ENCODE measurements at regions not wholly inside any gene's neighbourhood (a gene's known extent, or its start where the extent isn't known, plus 50 kb on each side); places are given as distances from the start of the nearest gene placed in this dataset.

GRCh38 chr16:51544851-51545467, 393.9 kb upstream of the SALL1 start:
- no peak for DNase-seq
- Mint-ChIP-seq H3K27ac (no peak overlapping the region), H3K27me3 (ENCODE audit: low read depth in 3 of 3) (peaks cover 0 to 3% (median 0%) of the 10 kb centered on the region in 3 donors), H3K4me3 (no peak overlapping the region), H3K36me3 (no peaks in the 10 kb centered on the region), H3K4me1 (no peaks in the 10 kb centered on the region), H3K9me3 (peaks cover 0 to 26% (median 6%) of the 10 kb centered on the region in 6 donors)

- Mint-ChIP-seq H3K27ac (no peak overlapping the region), H3K27me3 (ENCODE audit: low read depth in 3 of 3) (peaks cover 0 to 3% (median 0%) of the 10 kb centered on the region in 3 donors), H3K4me3 (no peak overlapping the region), H3K36me3 (no peaks in the 10 kb centered on the region), H3K9me3 (peaks cover 0 to 23% (median 4%) of the 10 kb centered on the region in 6 donors), H3K4me1 (no peaks in the 10 kb centered on the region)
- DNase-seq, result no peak
Observed at GRCh38 chr16:51543971-51544370, 392.9 kb upstream of the SALL1 start.

GRCh38 chr16:51542981-51543815, 392.1 kb upstream of the SALL1 start:
- H3K4me3 Mint-ChIP-seq, result no peak overlapping the region
- peaks cover 0 to 4% (median 0%) of the 10 kb centered on the region in 3 donors for H3K27me3 Mint-ChIP-seq (ENCODE audit: low read depth in 3 of 3)
- H3K27ac Mint-ChIP-seq, result no peak overlapping the region
- H3K36me3 Mint-ChIP-seq, result no peaks in the 10 kb centered on the region
- H3K4me1 Mint-ChIP-seq, result no peaks in the 10 kb centered on the region
- H3K9me3 Mint-ChIP-seq, result peaks cover 0 to 24% (median 0%) of the 10 kb centered on the region in 6 donors
- no peak for DNase-seq

GRCh38 chr16:51540259-51540658, 389.2 kb upstream of the SALL1 start:
- H3K36me3 Mint-ChIP-seq, result no peaks in the 10 kb centered on the region
- DNase-seq, result no peak
- no peak overlapping the region for H3K4me3 Mint-ChIP-seq
- peaks cover 0 to 18% (median 3%) of the 10 kb centered on the region in 6 donors for H3K9me3 Mint-ChIP-seq
- no peak overlapping the region for H3K27ac Mint-ChIP-seq
- H3K27me3 Mint-ChIP-seq (ENCODE audit: low read depth in 3 of 3), result peaks cover 0 to 1% (median 0%) of the 10 kb centered on the region in 3 donors
- H3K4me1 Mint-ChIP-seq, result no peaks in the 10 kb centered on the region

GRCh38 chr16:51538707-51539498, 387.8 kb upstream of the SALL1 start:
- no peak overlapping the region for H3K4me3 Mint-ChIP-seq

GRCh38 chr16:51535591-51535990, 384.5 kb upstream of the SALL1 start:
- Mint-ChIP-seq H3K27ac (no peak overlapping the region), H3K9me3 (peaks cover 0 to 32% (median 4%) of the 10 kb centered on the region in 6 donors), H3K27me3 (ENCODE audit: low read depth in 3 of 3) (peaks cover 0 to 1% (median 0%) of the 10 kb centered on the region in 3 donors), H3K36me3 (no peaks in the 10 kb centered on the region), H3K4me3 (no peak overlapping the region), H3K4me1 (no peaks in the 10 kb centered on the region)
- no peak for DNase-seq

More at GRCh38 chr16:51538707-51539498, 387.8 kb upstream of the SALL1 start:
- H3K27me3 Mint-ChIP-seq (ENCODE audit: low read depth in 3 of 3), result peaks cover 0 to 1% (median 0%) of the 10 kb centered on the region in 3 donors
- no peaks in the 10 kb centered on the region for H3K36me3 Mint-ChIP-seq
- peaks cover 0 to 30% (median 3%) of the 10 kb centered on the region in 6 donors for H3K9me3 Mint-ChIP-seq
- H3K27ac Mint-ChIP-seq, result no peak overlapping the region
- no peak for DNase-seq
- H3K4me1 Mint-ChIP-seq, result no peaks in the 10 kb centered on the region

DNA sequence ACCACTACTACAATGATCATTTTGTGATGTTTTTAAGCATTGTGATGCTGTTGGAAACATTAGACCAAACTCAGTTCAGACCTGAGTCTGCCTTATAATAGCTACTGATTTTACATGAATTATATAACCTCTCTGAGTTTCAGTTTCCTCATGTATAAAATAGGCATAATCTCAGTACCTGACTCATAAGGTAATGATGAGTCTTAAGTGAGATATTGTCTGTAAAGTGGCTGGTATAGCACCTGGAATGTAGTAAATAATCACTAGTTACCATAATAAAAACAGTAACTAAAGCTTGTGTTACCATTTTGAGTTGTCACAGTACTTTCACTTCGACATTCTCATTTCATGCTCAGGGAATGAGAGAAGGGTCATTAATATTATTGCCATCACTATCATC, 381.5 kb upstream of the SALL1 start:
- Mint-ChIP-seq H3K27me3 (ENCODE audit: low read depth in 3 of 3) (peaks cover 0 to 2% (median 0%) of the 10 kb centered on the region in 3 donors), H3K4me3 (no peak overlapping the region), H3K36me3 (no peaks in the 10 kb centered on the region), H3K4me1 (no peaks in the 10 kb centered on the region), H3K9me3 (peaks cover 2 to 26% (median 3%) of the 10 kb centered on the region in 6 donors), H3K27ac (no peak overlapping the region)
- DNase-seq, result no peak

DNA sequence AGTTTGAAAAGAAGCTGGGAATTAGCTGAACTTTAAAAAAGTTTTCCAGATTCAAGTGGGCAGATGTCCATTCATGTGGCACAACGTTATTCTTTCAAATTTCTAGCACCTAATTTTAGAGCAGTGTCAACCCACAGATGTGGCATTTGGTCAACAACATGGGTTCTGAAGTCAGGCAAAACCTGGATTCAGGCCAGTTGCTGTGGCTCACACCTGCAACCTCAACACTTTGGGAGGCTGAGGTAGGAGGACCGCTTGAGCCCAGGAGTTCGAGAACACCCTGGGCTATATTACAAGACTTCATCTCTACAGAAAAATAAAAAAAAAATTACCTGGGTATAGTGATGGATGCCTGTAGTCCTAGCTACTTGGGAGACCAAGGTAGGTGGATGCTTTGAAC, 380.2 kb upstream of the SALL1 start:
- Mint-ChIP-seq H3K36me3 (no peaks in the 10 kb centered on the region), H3K4me1 (no peaks in the 10 kb centered on the region), H3K27ac (no peak overlapping the region), H3K4me3 (no peak overlapping the region), H3K9me3 (peaks cover 1 to 35% (median 4%) of the 10 kb centered on the region in 6 donors), H3K27me3 (ENCODE audit: low read depth in 3 of 3) (peaks cover 0 to 2% (median 0%) of the 10 kb centered on the region in 3 donors)
- no peak for DNase-seq

- H3K27me3 Mint-ChIP-seq (ENCODE audit: low read depth in 3 of 3), result peaks cover 0 to 2% (median 2%) of the 10 kb centered on the region in 3 donors
- H3K4me3 Mint-ChIP-seq, result no peak overlapping the region
- no peaks in the 10 kb centered on the region for H3K36me3 Mint-ChIP-seq
- peaks cover 0 to 37% (median 7%) of the 10 kb centered on the region in 6 donors for H3K9me3 Mint-ChIP-seq
- H3K4me1 Mint-ChIP-seq, result no peaks in the 10 kb centered on the region
- DNase-seq, result no peak
- no peak overlapping the region for H3K27ac Mint-ChIP-seq
Observed at GRCh38 chr16:51527349-51527748, 376.3 kb upstream of the SALL1 start.

GRCh38 chr16:51526621-51527020, 375.6 kb upstream of the SALL1 start:
- Mint-ChIP-seq H3K4me1 (no peaks in the 10 kb centered on the region), H3K9me3 (peaks cover 1 to 42% (median 7%) of the 10 kb centered on the region in 6 donors), H3K27ac (no peak overlapping the region), H3K27me3 (ENCODE audit: low read depth in 3 of 3) (peaks cover 0 to 2% (median 2%) of the 10 kb centered on the region in 3 donors), H3K4me3 (no peak overlapping the region), H3K36me3 (no peaks in the 10 kb centered on the region)
- no peak for DNase-seq

GRCh38 chr16:51524555-51525373, 373.7 kb upstream of the SALL1 start:
- Mint-ChIP-seq H3K27ac (no peak overlapping the region), H3K4me3 (no peak overlapping the region), H3K4me1 (no peaks in the 10 kb centered on the region), H3K36me3 (no peaks in the 10 kb centered on the region), H3K9me3 (peaks cover 3 to 45% (median 7%) of the 10 kb centered on the region in 6 donors), H3K27me3 (ENCODE audit: low read depth in 3 of 3) (peaks cover 2% of the 10 kb centered on the region in 3 donors)
- DNase-seq, result no peak

DNA sequence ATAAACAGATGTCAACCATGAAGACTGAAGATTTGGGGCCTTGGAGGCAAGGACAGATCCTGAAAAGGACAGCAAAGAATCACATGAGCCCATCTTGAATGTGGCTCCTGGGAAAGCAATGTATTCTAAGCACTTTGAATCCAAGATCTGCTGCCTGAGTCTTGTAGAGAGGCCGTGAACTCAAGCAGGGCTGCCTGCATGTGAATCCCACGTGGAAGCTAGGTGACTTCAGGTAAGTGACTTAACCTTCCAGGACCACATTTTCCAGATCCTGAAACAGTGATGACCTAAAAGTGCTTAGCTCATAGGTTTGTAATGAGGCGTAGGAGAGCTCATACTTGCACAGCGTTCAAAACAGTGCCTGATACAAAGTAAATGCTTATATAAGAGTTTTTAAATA, 373.0 kb upstream of the SALL1 start:
- DNase-seq, result no peak
- H3K27me3 Mint-ChIP-seq (ENCODE audit: low read depth in 3 of 3), result peaks cover 2% of the 10 kb centered on the region in 3 donors
- H3K4me3 Mint-ChIP-seq, result no peak overlapping the region
- no peaks in the 10 kb centered on the region for H3K36me3 Mint-ChIP-seq
- H3K27ac Mint-ChIP-seq, result no peak overlapping the region
- peaks cover 4 to 45% (median 10%) of the 10 kb centered on the region in 6 donors for H3K9me3 Mint-ChIP-seq
- H3K4me1 Mint-ChIP-seq, result no peaks in the 10 kb centered on the region

GRCh38 chr16:51523400-51523799, 372.3 kb upstream of the SALL1 start:
- DNase-seq, result no peak
- Mint-ChIP-seq H3K27me3 (ENCODE audit: low read depth in 3 of 3) (peaks cover 2% of the 10 kb centered on the region in 3 donors), H3K4me1 (no peaks in the 10 kb centered on the region), H3K27ac (no peak overlapping the region), H3K4me3 (no peak overlapping the region), H3K9me3 (peaks cover 6 to 45% (median 11%) of the 10 kb centered on the region in 6 donors), H3K36me3 (no peaks in the 10 kb centered on the region)

Data from immature natural killer cell (primary cell).